H1 (cell line): ENCODE measurements at regions not wholly inside any gene's neighbourhood (a gene's known extent, or its start where the extent isn't known, plus 50 kb on each side); places are given as distances from the start of the nearest gene placed in this dataset.

Experiments
- CTCF ChIA-PET: fragments of 300-600 bp; sonication (Branson Sonifier 250); formaldehyde crosslinking; loops from one replicate; lab custom pipeline; 2021; ENCODE audit not compliant: partially characterized antibody; lab: Charles Lee
- POLR2A ChIA-PET: fragments of 300-600 bp; sonication (Branson Sonifier 250); formaldehyde crosslinking; loops from one replicate; lab custom pipeline; 2021; ENCODE audit warnings: inconsistent platforms; ENCODE audit not compliant: partially characterized antibody; lab: Charles Lee
- DNase-seq, 2 experiments: peaks; one replicate each; pipeline versions ENCODE4 v3.0.0 to v3.0.0-alpha.2; 2010 to 2022; ENCODE audit warnings: low spot score in 2 of 2, low read depth in 1 of 2, mixed read lengths in 1 of 2
- FAIRE-seq: peaks from 2 replicates; lab custom pipeline; 2011; peaks lifted over from hg19 to GRCh38; lab: Jason Lieb, UNC
- H2AFZ ChIP-seq: 2 replicates; pipeline ENCODE4 v1.8.1; 2012; ENCODE audit warnings: low read length, inconsistent platforms
- H2AK5ac ChIP-seq: 2 replicates; pipeline ENCODE4 v1.6.1; 2013; ENCODE audit warnings: low read depth, low read length
- H2BK120ac ChIP-seq: replicated peaks from 2 replicates; pipeline ENCODE3; 2013; ENCODE audit warnings: low read depth, low read length, inconsistent platforms
- H2BK12ac ChIP-seq: 2 replicates; pipeline ENCODE4 v1.6.1; 2013; ENCODE audit warnings: low read depth, low read length
- H2BK15ac ChIP-seq: 2 replicates; pipeline ENCODE4 v1.6.1; 2013; ENCODE audit warnings: low read length
- H2BK20ac ChIP-seq: 2 replicates; pipeline ENCODE4 v1.6.1; 2013; ENCODE audit warnings: low read length
- H2BK5ac ChIP-seq: 2 replicates; pipeline ENCODE4 v1.6.1; 2013; ENCODE audit warnings: low read depth, low read length
- H3K14ac ChIP-seq: 2 replicates; pipeline ENCODE4 v1.6.1; 2013; ENCODE audit warnings: inconsistent platforms; ENCODE audit not compliant: insufficient read length
- H3K18ac ChIP-seq: 2 replicates; pipeline ENCODE4 v1.6.1; 2013; ENCODE audit warnings: low read length; ENCODE audit errors: extremely low read depth
- H3K23ac ChIP-seq: 2 replicates; pipeline ENCODE4 v1.6.1; 2013; ENCODE audit warnings: inconsistent platforms; ENCODE audit not compliant: insufficient read length
- H3K23me2 ChIP-seq: 2 replicates; pipeline ENCODE4 v1.6.1; 2013; ENCODE audit warnings: low read depth, low read length
- H3K27ac ChIP-seq: 2 replicates; pipeline ENCODE4 v1.6.1; 2011; ENCODE audit warnings: low read depth, low read length, inconsistent platforms
- H3K27me3 ChIP-seq, 4 experiments: replicated peaks in 1 of 4; 1 replicate in 1 of 4; 2 replicates in 3 of 4; pipeline versions ENCODE4 v1.6.1 to v1.8.1; 2011 to 2013; ENCODE audit warnings: low read length in 3 of 4, mild to moderate bottlenecking in 3 of 4, inconsistent platforms in 2 of 4, mixed read lengths in 2 of 4, moderate library complexity in 1 of 4; ENCODE audit not compliant: control insufficient read depth in 3 of 4, insufficient read depth in 3 of 4; ENCODE audit errors: extremely low read depth in 1 of 4
- H3K36me3 ChIP-seq, 4 experiments: 2 replicates each; pipeline versions ENCODE4 v1.6.1 to v1.8.1; 2011 to 2013; ENCODE audit warnings: mild to moderate bottlenecking in 4 of 4, low read length in 3 of 4, moderate library complexity in 2 of 4, control low read depth in 1 of 4, inconsistent platforms in 1 of 4; ENCODE audit not compliant: insufficient read depth in 4 of 4, control insufficient read depth in 2 of 4
- H3K4ac ChIP-seq: replicated peaks from 2 replicates; pipeline ENCODE3; 2013; ENCODE audit warnings: low read length, low read depth, mixed read lengths, inconsistent platforms; ENCODE audit not compliant: insufficient read length
- H3K4me1 ChIP-seq, 4 experiments: replicated peaks in 1 of 4; 1 replicate in 1 of 4; 2 replicates in 3 of 4; pipeline versions ENCODE4 v1.6.1 to v1.8.1; 2011 to 2013; ENCODE audit warnings: low read length in 3 of 4, inconsistent platforms in 2 of 4, mixed read lengths in 1 of 4; ENCODE audit not compliant: insufficient read depth in 4 of 4, control insufficient read depth in 3 of 4
- H3K4me2 ChIP-seq, 2 experiments: 2 replicates each; pipeline versions ENCODE4 v1.6.1 to v1.8.1; 2011 to 2013; ENCODE audit warnings: low read depth in 2 of 2, low read length in 2 of 2, control low read depth in 1 of 2, inconsistent platforms in 1 of 2, mild to moderate bottlenecking in 1 of 2; ENCODE audit not compliant: insufficient read depth in 1 of 2
- H3K4me3 ChIP-seq, 4 experiments: fragments of 200-600, 300-600 bp in 1 of 4; sonication (generic), shearing (Covaris generic), sonication (Bioruptor Twin) in 1 of 4; 2 replicates each; pipeline versions ENCODE4 v1.5.1 to v1.8.1; 2011 to 2016; ENCODE audit warnings: low read length in 4 of 4, low read depth in 3 of 4, control low read depth in 2 of 4, inconsistent platforms in 2 of 4, mild to moderate bottlenecking in 2 of 4, mixed read lengths in 1 of 4, moderate library complexity in 1 of 4; ENCODE audit not compliant: insufficient read depth in 2 of 4; ENCODE audit errors: extremely low read depth in 1 of 4
- H3K56ac ChIP-seq: replicated peaks from 2 replicates; pipeline ENCODE3; 2013; ENCODE audit warnings: low read depth, mild to moderate bottlenecking, mixed read lengths, low read length, inconsistent platforms; ENCODE audit not compliant: insufficient read length
- H3K79me1 ChIP-seq: 2 replicates; pipeline ENCODE4 v1.6.1; 2013; ENCODE audit warnings: low read depth, low read length, control low read depth
- H3K79me2 ChIP-seq, 2 experiments: 2 replicates each; pipeline versions ENCODE4 v1.6.1 to v1.8.1; 2012 to 2013; ENCODE audit warnings: low read length in 2 of 2, mild to moderate bottlenecking in 2 of 2, inconsistent platforms in 1 of 2; ENCODE audit not compliant: insufficient read depth in 2 of 2, control insufficient read depth in 1 of 2
- H3K9ac ChIP-seq, 4 experiments: replicated peaks in 1 of 4; 1 replicate in 1 of 4; 2 replicates in 3 of 4; pipeline versions ENCODE4 v1.6.1 to v1.8.1; 2011 to 2013; ENCODE audit warnings: low read depth in 3 of 4, low read length in 3 of 4, control low read depth in 2 of 4, mild to moderate bottlenecking in 2 of 4, moderate library complexity in 2 of 4, inconsistent platforms in 1 of 4; ENCODE audit errors: extremely low read depth in 1 of 4
- H3K9me3 ChIP-seq, 2 experiments: 2 replicates each; pipeline versions ENCODE4 v1.6.1 to v1.8.1; 2012 to 2013; ENCODE audit warnings: mild to moderate bottlenecking in 2 of 2, moderate library complexity in 2 of 2, control low read depth in 1 of 2, inconsistent platforms in 1 of 2, low read depth in 1 of 2, low read length in 1 of 2, mixed read lengths in 1 of 2; ENCODE audit not compliant: insufficient read depth in 2 of 2
- H4K20me1 ChIP-seq, 2 experiments: replicated peaks in 1 of 2; 2 replicates each; pipeline versions ENCODE3 to v1.8.1; 2011 to 2013; ENCODE audit warnings: inconsistent platforms in 2 of 2, low read length in 2 of 2, mild to moderate bottlenecking in 1 of 2; ENCODE audit not compliant: insufficient read depth in 2 of 2, control insufficient read depth in 1 of 2
- H4K5ac ChIP-seq: 2 replicates; pipeline ENCODE4 v1.6.1; 2013; ENCODE audit warnings: low read length, low read depth, mixed read lengths, inconsistent platforms; ENCODE audit not compliant: insufficient read length
- H4K8ac ChIP-seq: 2 replicates; pipeline ENCODE4 v1.8.0; 2013; ENCODE audit warnings: mild to moderate bottlenecking, moderate library complexity, low read length, inconsistent platforms; ENCODE audit not compliant: insufficient read depth; ENCODE audit errors: extremely low read depth
- H4K91ac ChIP-seq: replicated peaks from 2 replicates; pipeline ENCODE3; 2013; ENCODE audit warnings: low read length, mixed read lengths, inconsistent platforms; ENCODE audit not compliant: insufficient read length
- CBX8 ChIP-seq: fragments of 300-800, 300-1000 bp; sonication (generic); IDR thresholded peaks from 2 replicates; pipeline ENCODE4 v1.7.1; 2016; ENCODE audit warnings: low read depth, low read length, borderline replicate concordance
- E2F6 ChIP-seq: IDR thresholded peaks from 2 replicates; pipeline ENCODE4 v1.6.1; 2012; ENCODE audit warnings: inconsistent platforms
- WGBS, 2 experiments: shearing (Covaris generic) in 1 of 2; methylation state at CpG; one replicate each; pipeline versions ENCODE4 v1.1.6 to v1.1.7; 2013 to 2015; ENCODE audit warnings: low lambda C conversion rate in 2 of 2, mixed read lengths in 2 of 2, inconsistent platforms in 1 of 2, low coverage in 1 of 2, missing lambda C conversion rate in 1 of 2; ENCODE audit not compliant: insufficient replicate concordance in 2 of 2, insufficient coverage in 1 of 2, insufficient read length in 1 of 2; ENCODE audit errors: extremely low coverage in 1 of 2, missing lambda C conversion rate in 1 of 2; 5-methylcytosine and 5-hydroxymethylcytosine counted together

DNA sequence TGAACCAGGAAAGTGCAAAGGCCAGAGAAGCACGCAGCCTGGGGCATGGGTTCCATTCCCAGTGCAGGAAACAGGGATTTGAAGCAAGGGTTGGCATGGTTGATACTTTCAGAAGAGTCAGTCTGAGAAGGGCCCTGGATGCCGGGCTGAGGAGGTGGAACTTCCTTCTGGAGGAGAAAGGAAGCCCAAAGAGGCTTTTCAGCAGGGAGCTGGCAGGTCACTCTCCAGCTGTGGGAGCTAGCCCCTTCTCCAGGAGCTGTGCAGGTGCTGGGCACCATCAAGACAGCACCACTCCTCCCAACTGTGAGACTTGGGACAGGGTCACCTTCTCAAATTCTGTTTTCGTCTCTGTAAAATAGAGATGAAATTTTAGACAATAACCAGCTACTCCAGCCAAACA, 169.8 kb downstream of the ZNF248 start:
- FAIRE-seq (no peak), DNase-seq (no peak)
- POLR2A ChIA-PET, result no interaction called here
- Histone ChIP-seq H3K27ac (no peak overlapping the region), H3K56ac (no peak overlapping the region), H3K36me3 (peaks cover 0 to 4% (median 0%) of the 10 kb centered on the region in 4 experiments; a peak in 2 of 8 replicates), H3K23ac (no peak overlapping the region), H4K8ac (no peak overlapping the region), H3K27me3 (no peaks in the 10 kb centered on the region), H2BK120ac (no peak overlapping the region), H4K91ac (no peak overlapping the region), H3K23me2 (no peaks in the 10 kb centered on the region), H2BK15ac (no peak overlapping the region), H3K4me1 (no peaks in the 10 kb centered on the region), H3K79me2 (no peaks in the 10 kb centered on the region), H3K79me1 (no peaks in the 10 kb centered on the region), H2AK5ac (no peak overlapping the region), H3K4ac (no peak overlapping the region), H3K14ac (no peak overlapping the region), H2BK5ac (no peak overlapping the region), H3K18ac (no peak overlapping the region), H4K5ac (no peak overlapping the region)
- 74% methylated on average over 3 of the region's 3 CpGs; no CpG with 5 or more reads in 1 of the 2 experiments for WGBS, 2 experiments
- no peak for TF ChIP-seq CBX8
- TF ChIP-seq E2F6, result no peak
- TF ChIP-seq, all 59 proteins: peak for 0
- H3K4me3 ChIP-seq, result no peak overlapping the region
- H2BK20ac ChIP-seq, result no peak overlapping the region
- peaks cover 57 to 76% of the 10 kb centered on the region in 2 experiments for H3K9me3 ChIP-seq
- H2AFZ ChIP-seq, result no peak overlapping the region
- CTCF ChIA-PET, result no interaction called here
- no peak overlapping the region for H3K9ac ChIP-seq
- no peak overlapping the region for H3K4me2 ChIP-seq
- H4K20me1 ChIP-seq, result no peaks in the 10 kb centered on the region
- H2BK12ac ChIP-seq, result no peak overlapping the region
